Loucy (cell line): ENCODE measurements at regions not wholly inside any gene's neighbourhood (a gene's known extent, or its start where the extent isn't known, plus 50 kb on each side); places are given as distances from the start of the nearest gene placed in this dataset.

Experiments
- EZH2phosphoT487 ChIP-seq: fragments of 200-600 bp; IDR thresholded peaks from 2 replicates; pipeline ENCODE4 v1.6.1; 2018; ENCODE audit warnings: antibody characterized with exemption, mild to moderate bottlenecking, moderate library complexity, borderline replicate concordance
- TF ChIP-seq, protein P1 (sequence below): fragments of 200-600 bp; sonication (generic); conservative IDR thresholded peaks from 2 replicates; pipeline ENCODE4 v1.5.1; 2014; ENCODE audit warnings: mild to moderate bottlenecking, antibody characterized with exemption, low read length

DNA sequence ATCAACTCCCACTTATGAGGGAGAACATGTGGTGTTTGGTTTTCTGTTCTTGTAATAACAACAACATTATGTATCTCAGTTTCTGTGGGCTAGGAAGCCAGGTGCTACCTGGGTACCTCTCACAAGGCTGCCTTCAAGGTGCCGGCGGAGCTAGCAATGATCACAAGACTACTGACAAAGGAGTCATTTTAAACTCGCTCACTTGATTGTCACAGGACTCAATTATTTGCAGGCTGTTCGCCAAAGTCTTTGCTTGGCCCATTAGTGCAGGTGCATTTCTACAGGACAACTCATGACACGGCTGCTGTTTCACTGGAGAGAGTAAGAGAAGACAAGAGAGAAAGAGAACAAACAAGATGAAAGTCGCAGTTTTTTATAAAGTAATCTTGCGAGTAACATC is 1237.4 kb upstream of the TMPRSS15 start:
- TF ChIP-seq, protein P1, sequence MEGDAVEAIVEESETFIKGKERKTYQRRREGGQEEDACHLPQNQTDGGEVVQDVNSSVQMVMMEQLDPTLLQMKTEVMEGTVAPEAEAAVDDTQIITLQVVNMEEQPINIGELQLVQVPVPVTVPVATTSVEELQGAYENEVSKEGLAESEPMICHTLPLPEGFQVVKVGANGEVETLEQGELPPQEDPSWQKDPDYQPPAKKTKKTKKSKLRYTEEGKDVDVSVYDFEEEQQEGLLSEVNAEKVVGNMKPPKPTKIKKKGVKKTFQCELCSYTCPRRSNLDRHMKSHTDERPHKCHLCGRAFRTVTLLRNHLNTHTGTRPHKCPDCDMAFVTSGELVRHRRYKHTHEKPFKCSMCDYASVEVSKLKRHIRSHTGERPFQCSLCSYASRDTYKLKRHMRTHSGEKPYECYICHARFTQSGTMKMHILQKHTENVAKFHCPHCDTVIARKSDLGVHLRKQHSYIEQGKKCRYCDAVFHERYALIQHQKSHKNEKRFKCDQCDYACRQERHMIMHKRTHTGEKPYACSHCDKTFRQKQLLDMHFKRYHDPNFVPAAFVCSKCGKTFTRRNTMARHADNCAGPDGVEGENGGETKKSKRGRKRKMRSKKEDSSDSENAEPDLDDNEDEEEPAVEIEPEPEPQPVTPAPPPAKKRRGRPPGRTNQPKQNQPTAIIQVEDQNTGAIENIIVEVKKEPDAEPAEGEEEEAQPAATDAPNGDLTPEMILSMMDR, result no peak
- TF ChIP-seq EZH2phosphoT487, result no peak
